Muscle layer of duodenum (tissue), 2 donors: ENCODE measurements at regions not wholly inside any gene's neighbourhood (a gene's known extent, or its start where the extent isn't known, plus 50 kb on each side); places are given as distances from the start of the nearest gene placed in this dataset.

Source experiments
- H3K27ac ChIP-seq: one replicate; pipeline ENCODE4 v1.7.0; 2013; ENCODE audit warnings: mild to moderate bottlenecking, low read length
- H3K27me3 ChIP-seq: one replicate; pipeline ENCODE4 v1.7.0; 2013; ENCODE audit warnings: low read depth, mild to moderate bottlenecking, control low read depth, low read length
- H3K36me3 ChIP-seq, 2 donors: one replicate each; pipeline ENCODE4 v1.7.0; 2013; ENCODE audit warnings: low read length in 2 of 2, control low read depth in 1 of 2, mild to moderate bottlenecking in 1 of 2; ENCODE audit not compliant: insufficient read depth in 2 of 2, control insufficient read depth in 1 of 2
- H3K4me1 ChIP-seq, 2 donors: one replicate each; pipeline ENCODE4 v1.7.0; 2013; ENCODE audit warnings: low read length in 2 of 2, mild to moderate bottlenecking in 2 of 2, control low read depth in 1 of 2, moderate library complexity in 1 of 2; ENCODE audit not compliant: insufficient read depth in 2 of 2, control insufficient read depth in 1 of 2
- H3K4me3 ChIP-seq, 2 donors: one replicate each; pipeline ENCODE4 v1.7.0; 2013; ENCODE audit warnings: low read length in 2 of 2, low read depth in 1 of 2, mild to moderate bottlenecking in 1 of 2
- H3K9me3 ChIP-seq, 2 donors: one replicate each; pipeline ENCODE4 v1.7.0; 2013; ENCODE audit warnings: low read length in 2 of 2, control low read depth in 1 of 2, mild to moderate bottlenecking in 1 of 2; ENCODE audit not compliant: control insufficient read depth in 1 of 2
- donor health status: healthy.

- Histone ChIP-seq H3K4me1 (no peaks in the 10 kb centered on the region), H3K27me3 (no peaks in the 10 kb centered on the region), H3K36me3 (no peaks in the 10 kb centered on the region), H3K4me3 (no peak overlapping the region), H3K9me3 (no peaks in the 10 kb centered on the region), H3K27ac (no peak overlapping the region)
Observed at GRCh38 chr5:86981898-86982297, 285.8 kb upstream of the RASA1 start.

- no peak overlapping the region for H3K27ac ChIP-seq
Observed at GRCh38 chr5:86983208-86983607, 284.5 kb upstream of the RASA1 start.

GRCh38 chr5:86986837-86987236 is 280.8 kb upstream of the RASA1 start:
- Histone ChIP-seq H3K4me1 (no peaks in the 10 kb centered on the region), H3K9me3 (no peaks in the 10 kb centered on the region), H3K27ac (no peak overlapping the region), H3K36me3 (no peaks in the 10 kb centered on the region), H3K4me3 (no peak overlapping the region), H3K27me3 (no peaks in the 10 kb centered on the region)

More at GRCh38 chr5:86983208-86983607, 284.5 kb upstream of the RASA1 start:
- H3K36me3 ChIP-seq, result no peaks in the 10 kb centered on the region
- no peaks in the 10 kb centered on the region for H3K27me3 ChIP-seq
- no peaks in the 10 kb centered on the region for H3K4me1 ChIP-seq
- no peaks in the 10 kb centered on the region for H3K9me3 ChIP-seq
- no peak overlapping the region for H3K4me3 ChIP-seq

- no peaks in the 10 kb centered on the region for H3K36me3 ChIP-seq
- no peak overlapping the region for H3K4me3 ChIP-seq
- H3K27me3 ChIP-seq, result no peaks in the 10 kb centered on the region
- H3K4me1 ChIP-seq, result no peaks in the 10 kb centered on the region
- H3K9me3 ChIP-seq, result peaks cover 0 to 4% of the 10 kb centered on the region in 2 donors
- no peak overlapping the region for H3K27ac ChIP-seq
Observed at GRCh38 chr5:86997516-86997915, 270.2 kb upstream of the RASA1 start.

GRCh38 chr5:86999951-87000350 is 267.7 kb upstream of the RASA1 start:
- H3K4me3 ChIP-seq, result no peak overlapping the region
- H3K27me3 ChIP-seq, result no peaks in the 10 kb centered on the region
- H3K4me1 ChIP-seq, result no peaks in the 10 kb centered on the region

GRCh38 chr5:87002485-87002884 is 265.2 kb upstream of the RASA1 start:
- no peak overlapping the region for H3K27ac ChIP-seq
- no peaks in the 10 kb centered on the region for H3K27me3 ChIP-seq
- no peaks in the 10 kb centered on the region for H3K4me1 ChIP-seq
- no peaks in the 10 kb centered on the region for H3K36me3 ChIP-seq
- H3K9me3 ChIP-seq, result peaks cover 0 to 1% of the 10 kb centered on the region in 2 donors
- H3K4me3 ChIP-seq, result no peak overlapping the region

More at GRCh38 chr5:86999951-87000350, 267.7 kb upstream of the RASA1 start:
- peaks cover 0 to 4% of the 10 kb centered on the region in 2 donors for H3K9me3 ChIP-seq
- no peaks in the 10 kb centered on the region for H3K36me3 ChIP-seq
- H3K27ac ChIP-seq, result no peak overlapping the region

GRCh38 chr5:87004101-87004500 is 263.6 kb upstream of the RASA1 start:
- no peak overlapping the region for H3K4me3 ChIP-seq
- no peaks in the 10 kb centered on the region for H3K36me3 ChIP-seq
- H3K4me1 ChIP-seq, result no peaks in the 10 kb centered on the region
- no peaks in the 10 kb centered on the region for H3K27me3 ChIP-seq
- no peaks in the 10 kb centered on the region for H3K9me3 ChIP-seq
- no peak overlapping the region for H3K27ac ChIP-seq

- H3K4me3 ChIP-seq, result no peak overlapping the region
- H3K4me1 ChIP-seq, result no peaks in the 10 kb centered on the region
- H3K27ac ChIP-seq, result no peak overlapping the region
- H3K27me3 ChIP-seq, result no peaks in the 10 kb centered on the region
- no peaks in the 10 kb centered on the region for H3K9me3 ChIP-seq
- H3K36me3 ChIP-seq, result no peaks in the 10 kb centered on the region
Observed at GRCh38 chr5:87007737-87008136, 259.9 kb upstream of the RASA1 start.

- no peak overlapping the region for H3K27ac ChIP-seq
Observed at GRCh38 chr5:87008751-87009560, 258.7 kb upstream of the RASA1 start.

GRCh38 chr5:87010736-87011135 is 256.9 kb upstream of the RASA1 start:
- no peaks in the 10 kb centered on the region for H3K27me3 ChIP-seq
- no peaks in the 10 kb centered on the region for H3K4me1 ChIP-seq
- H3K9me3 ChIP-seq, result no peaks in the 10 kb centered on the region
- no peaks in the 10 kb centered on the region for H3K36me3 ChIP-seq
- no peak overlapping the region for H3K4me3 ChIP-seq
- no peak overlapping the region for H3K27ac ChIP-seq

More at GRCh38 chr5:87008751-87009560, 258.7 kb upstream of the RASA1 start:
- Histone ChIP-seq H3K27me3 (no peaks in the 10 kb centered on the region), H3K36me3 (no peaks in the 10 kb centered on the region), H3K4me3 (no peak overlapping the region), H3K4me1 (no peaks in the 10 kb centered on the region), H3K9me3 (no peaks in the 10 kb centered on the region)

GRCh38 chr5:87015901-87016300 is 251.8 kb upstream of the RASA1 start:
- no peaks in the 10 kb centered on the region for H3K27me3 ChIP-seq
- H3K27ac ChIP-seq, result no peak overlapping the region
- H3K9me3 ChIP-seq, result no peaks in the 10 kb centered on the region
- H3K4me1 ChIP-seq, result no peaks in the 10 kb centered on the region
- H3K36me3 ChIP-seq, result no peaks in the 10 kb centered on the region
- no peak overlapping the region for H3K4me3 ChIP-seq
